HG03196 (cell line): ENCODE measurements at regions not wholly inside any gene's neighbourhood (a gene's known extent, or its start where the extent isn't known, plus 50 kb on each side); places are given as distances from the start of the nearest gene placed in this dataset.
"Not testable (repeated sequence)": the region's sequence is repeated elsewhere in the genome, so short reads cannot be mapped to it uniquely, and the experiment has no call there.

Source experiments
- ATAC-seq: cut with Tn5 transposase; IDR thresholded peaks from one replicate; pipeline ENCODE4 v1.9.1; 2021; ENCODE audit not compliant: unreplicated experiment

DNA sequence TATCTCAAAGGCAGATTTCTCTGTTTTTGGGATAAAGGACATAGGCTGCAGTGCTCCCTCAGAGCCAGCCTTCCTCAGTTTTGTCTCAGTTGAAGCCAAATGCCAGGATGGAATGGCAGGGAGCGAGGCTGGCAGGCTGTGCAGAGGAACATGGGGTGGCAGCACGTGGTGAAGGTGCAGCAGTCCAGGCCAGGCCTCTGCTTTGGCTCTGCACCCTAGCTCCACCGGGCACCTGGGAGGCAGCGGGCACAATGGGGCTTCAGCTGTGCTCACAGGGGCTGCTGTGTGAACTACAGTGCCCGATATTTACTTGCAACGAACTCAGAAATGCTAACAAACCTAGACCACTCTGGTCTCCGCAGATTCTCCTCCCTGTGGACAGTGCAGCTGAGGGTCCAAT is 319.6 kb downstream of the ZNF326 start:
- ATAC-seq = no peak

GRCh38 chr1:90313778-90314177 is 318.9 kb downstream of the ZNF326 start:
- no peak for ATAC-seq

DNA sequence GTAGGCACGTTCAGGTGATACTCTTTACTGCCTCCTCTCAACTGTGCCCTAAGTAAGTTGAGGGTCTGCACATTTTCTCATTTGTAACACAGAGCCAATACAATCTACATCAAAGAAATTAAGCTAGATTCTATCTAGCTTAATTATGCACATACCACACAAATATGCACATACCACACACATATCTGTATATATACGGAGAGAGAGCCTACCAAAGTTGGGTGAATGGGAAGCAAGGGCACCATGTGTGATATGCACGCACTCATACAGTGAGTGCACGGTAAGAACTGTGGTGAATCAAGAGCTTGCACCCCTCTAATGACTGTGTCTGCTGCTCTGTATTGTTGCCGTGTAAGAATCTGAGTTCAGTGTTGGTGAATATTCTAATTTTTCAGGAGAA is 314.9 kb downstream of the ZNF326 start:
- ATAC-seq = no peak

- ATAC-seq = no peak
Observed at GRCh38 chr1:90308421-90308820, 313.5 kb downstream of the ZNF326 start.

DNA sequence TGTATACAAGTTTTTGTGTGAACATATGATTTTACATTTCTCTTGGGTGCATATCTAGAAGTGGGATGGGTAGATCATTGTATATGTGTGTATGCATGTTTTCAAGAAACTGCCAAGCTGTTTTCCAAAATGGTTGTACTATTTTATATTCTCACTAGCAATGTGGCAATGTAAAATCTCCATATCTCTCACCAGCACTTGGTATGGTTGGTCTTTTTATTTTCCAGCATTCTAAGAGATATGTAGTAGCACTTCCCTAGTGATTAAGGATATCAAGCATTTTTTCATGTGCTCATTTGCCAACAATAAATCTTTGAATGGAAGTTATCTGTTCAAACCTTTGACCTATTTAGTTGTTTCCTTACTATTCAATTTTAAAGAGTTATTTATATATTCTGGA is 310.7 kb downstream of the ZNF326 start:
- ATAC-seq = no peak

GRCh38 chr1:90296327-90296726 is 301.4 kb downstream of the ZNF326 start:
- ATAC-seq = no peak

DNA sequence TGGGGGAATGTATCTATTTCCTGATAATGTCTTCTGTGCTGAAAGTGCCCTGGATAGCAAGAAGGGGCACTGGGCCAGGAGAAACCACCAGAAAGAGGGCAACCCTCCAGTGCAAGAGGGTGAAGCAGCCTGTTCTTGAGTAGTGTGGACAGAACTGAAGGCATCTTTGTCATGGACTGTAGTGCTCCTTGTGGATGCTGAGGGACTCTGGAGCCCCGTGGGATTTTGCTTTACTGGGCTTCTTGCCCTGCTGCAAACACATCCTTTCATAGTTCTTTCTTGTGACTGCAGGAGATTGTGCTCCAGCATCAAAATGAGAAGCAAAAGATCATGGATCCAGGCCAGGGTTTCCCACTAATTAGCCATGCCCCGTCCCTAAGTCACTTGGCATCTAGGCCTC is 300.6 kb downstream of the ZNF326 start:
- ATAC-seq = no peak

DNA sequence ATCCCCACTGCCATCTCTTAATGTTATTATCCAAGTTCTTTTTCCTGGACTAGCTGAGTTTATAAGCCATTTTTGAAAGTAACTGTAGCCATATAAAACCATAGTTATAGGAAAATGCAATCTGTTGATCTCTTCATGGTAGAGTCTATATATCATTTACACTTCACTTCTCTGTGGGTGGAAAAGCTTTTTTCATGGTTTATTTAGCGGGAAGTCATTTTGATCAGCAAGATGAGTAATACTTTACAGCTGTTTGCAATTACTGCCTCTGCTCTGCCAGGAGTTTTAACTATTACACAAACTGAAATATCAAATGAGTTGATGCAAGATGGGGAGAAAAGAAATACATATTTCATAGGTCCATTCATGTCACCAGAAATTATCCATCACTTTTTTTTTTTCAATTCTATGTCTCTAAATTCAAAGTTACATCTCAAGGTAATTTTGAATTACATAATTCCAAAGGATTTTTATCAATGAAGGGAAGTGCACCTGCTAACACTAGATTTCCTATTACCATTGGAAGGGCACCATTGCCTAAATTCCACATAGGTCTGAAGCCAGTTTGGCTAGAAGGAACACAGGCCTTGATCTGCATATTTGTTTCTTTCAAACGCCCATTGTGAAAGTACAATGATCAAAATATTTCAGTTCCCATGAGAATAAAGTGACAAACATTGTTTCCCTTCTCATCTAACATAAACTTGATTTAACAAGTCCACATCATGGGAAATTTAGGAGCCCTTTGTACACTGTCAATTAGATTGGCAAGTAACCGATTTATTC is 296.7 kb downstream of the ZNF326 start:
- no peak for ATAC-seq

DNA sequence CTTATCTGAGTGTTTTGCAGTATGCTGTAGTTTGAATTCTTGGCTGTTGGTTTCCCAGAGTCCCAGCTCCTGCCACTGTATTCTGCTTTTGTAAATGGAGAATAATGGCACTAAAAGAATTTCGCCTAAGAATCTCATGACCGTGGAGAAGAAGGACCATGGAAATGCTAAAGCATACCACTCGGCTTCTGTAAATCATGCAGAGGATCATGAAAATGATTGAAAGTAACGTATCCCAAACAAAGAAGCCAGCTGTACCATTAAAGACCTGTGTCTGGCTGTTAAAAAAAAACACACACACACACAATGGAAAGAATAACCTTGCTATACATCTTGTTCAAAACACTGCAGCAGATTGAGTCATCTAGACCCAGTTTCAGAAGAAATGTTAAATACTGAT is 287.9 kb downstream of the ZNF326 start:
- no peak for ATAC-seq

GRCh38 chr1:90281886-90282285 is 287.0 kb downstream of the ZNF326 start:
- not testable (repeated sequence) for ATAC-seq

DNA sequence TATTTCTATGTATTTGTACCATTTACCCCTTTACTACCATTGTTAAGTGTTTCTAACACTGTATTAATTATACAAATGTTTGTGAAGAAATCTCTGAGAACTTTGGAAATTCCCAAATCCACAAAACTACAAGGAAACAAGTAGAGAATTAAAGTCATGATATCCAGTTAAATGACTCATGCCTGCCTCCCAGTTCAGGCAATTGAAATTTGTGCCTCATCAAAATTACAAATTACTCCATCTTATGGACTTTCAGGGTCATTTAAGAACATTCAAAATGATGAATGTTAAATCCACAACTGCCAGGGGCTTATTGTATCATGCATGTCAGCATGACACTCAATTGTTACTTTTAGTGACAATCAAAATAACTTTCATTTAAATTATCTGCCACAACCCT is 282.4 kb downstream of the ZNF326 start:
- ATAC-seq = no peak

DNA sequence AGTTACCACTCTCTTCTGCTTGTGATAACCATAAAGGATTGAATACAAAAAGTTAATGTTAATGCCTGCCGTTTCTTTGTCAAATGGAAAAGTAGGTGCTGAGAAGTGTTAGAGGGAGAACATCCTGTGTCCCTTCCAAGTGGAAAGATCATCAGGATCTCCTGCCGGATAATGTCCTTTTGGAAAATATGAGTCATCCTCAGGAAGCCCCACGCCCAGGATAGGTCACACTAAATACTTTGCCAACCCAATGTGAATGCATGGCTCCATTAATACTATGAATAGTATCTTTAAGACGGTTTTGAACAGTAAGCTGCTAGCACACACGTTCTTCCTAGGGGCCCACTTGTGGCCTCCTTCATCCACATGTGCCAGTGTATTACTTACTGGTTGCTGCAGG is 279.5 kb downstream of the ZNF326 start:
- no peak for ATAC-seq

- no peak for ATAC-seq
Observed at GRCh38 chr1:90273241-90273774, 278.4 kb downstream of the ZNF326 start.

DNA sequence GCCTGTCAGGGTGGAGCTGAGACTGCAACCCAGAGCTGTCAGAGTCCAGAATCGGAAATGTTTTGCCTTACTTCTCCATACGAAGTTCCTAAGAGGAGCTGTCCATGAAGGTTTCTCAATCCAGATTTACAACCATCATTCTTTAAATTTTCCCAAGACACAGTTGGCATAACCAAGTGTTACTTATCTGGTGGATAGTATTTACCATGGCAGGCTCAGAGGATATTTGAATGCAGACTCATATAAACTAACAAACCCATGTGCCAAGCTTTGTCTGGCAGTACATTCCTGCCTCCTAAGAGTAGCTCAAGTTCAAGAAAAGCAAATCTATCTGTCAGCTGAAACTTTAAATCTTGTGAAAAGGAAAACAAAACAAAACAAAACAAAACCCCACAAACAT is 267.9 kb downstream of the ZNF326 start:
- no peak for ATAC-seq

DNA sequence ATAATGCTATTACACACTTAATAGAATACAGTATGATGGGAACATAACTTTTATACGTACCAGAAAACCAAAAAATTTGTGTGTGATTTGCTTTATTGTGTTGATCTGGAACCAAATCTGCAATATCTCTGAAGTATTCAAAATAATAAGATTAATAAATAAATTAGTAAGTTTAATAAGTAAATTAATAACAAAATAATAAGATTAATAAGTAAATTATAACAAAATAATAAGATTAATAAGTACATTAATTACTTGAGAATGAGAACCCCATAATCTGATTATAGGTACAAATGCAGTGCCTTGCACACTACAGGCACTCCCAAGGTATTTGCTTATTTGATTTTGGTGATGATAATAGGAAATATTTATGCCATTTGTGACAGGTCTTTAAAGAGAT is 267.4 kb downstream of the ZNF326 start:
- ATAC-seq = no peak

DNA sequence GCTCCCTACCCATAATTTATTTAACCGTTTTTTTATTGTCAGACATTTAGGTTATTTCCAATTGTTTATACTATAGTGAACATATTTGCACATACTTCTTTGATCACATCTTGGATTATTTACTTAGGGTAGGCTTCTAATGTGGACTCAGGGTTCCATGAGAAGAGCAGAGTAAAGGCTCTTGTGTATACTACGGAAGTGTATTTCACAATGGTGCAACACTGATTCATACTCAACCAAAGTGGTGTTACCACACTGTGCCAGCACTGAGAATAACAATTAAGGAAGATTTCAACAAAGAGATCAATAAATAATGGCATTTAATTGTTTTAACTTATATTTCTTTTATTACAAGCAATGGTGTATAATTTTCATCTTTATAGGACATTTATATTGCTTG is 251.2 kb downstream of the ZNF326 start:
- ATAC-seq = no peak

DNA sequence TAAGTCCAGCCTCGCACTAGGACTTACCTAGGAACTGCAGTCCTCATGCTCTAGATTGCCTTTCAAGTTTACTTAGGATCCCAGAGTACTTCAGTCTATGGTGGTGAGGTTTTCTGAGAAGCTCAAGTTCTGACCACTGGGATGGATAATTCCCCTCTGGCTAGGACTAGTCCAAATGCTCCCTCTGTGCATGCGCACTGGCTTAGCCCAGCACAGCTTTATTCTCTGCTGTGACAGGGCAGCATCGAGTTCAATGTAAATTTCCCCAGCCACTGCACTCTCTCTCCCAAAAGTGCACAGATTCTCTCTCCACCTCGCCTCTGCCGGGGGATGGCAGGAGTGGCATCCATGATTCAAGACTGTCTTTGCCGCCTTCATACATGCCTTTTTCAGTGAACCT is 241.6 kb downstream of the ZNF326 start:
- ATAC-seq = no peak

- no peak for ATAC-seq
Observed at GRCh38 chr1:90223401-90223800, 228.5 kb downstream of the ZNF326 start.

- no peak for ATAC-seq
Observed at GRCh38 chr1:90220941-90221693, 226.2 kb downstream of the ZNF326 start.

GRCh38 chr1:90220496-90220895 is 225.6 kb downstream of the ZNF326 start:
- ATAC-seq = no peak

DNA sequence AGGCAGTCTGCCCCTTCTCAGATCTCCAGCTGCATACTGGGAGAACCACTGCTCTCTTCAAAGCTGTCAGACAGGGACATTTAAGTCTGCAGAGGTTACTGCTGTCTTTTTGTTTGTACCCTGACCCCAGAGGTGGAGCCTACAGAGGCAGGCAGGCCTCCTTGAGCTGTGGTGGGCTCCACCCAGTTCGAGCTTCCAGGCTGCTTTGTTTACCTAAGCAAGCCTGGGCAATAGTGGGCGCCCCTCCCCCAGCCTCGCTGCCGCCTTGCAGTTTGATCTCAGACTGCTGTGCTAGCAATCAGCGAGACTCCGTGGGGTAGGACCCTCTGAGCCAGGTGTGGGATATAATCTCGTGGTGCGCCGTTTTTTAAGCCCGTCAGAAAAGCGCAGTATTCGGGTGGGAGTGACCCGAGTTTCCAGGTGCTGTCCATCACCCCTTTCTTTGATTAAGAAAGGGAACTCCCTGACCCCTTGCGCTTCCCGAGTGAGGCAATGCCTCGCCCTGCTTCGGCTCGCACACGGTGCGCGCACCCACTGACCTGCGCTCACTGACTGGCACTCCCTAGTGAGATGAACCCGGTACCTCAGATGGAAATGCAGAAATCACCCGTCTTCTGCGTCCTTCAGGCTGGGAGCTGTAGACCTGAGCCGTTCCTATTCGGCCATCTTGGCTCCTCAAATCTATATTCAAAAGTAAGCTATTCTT is 224.4 kb downstream of the ZNF326 start:
- not testable (repeated sequence) for ATAC-seq
